IMR-90 (cell line): ENCODE measurements at regions not wholly inside any gene's neighbourhood (a gene's known extent, or its start where the extent isn't known, plus 50 kb on each side); places are given as distances from the start of the nearest gene placed in this dataset.

Experiments used
- CHD1 ChIP-seq: IDR thresholded peaks from 2 replicates; pipeline ENCODE4 v1.6.1; 2012; ENCODE audit warnings: low read depth, low read length, improper control_type of control experiment
- FOS ChIP-seq: fragments of 150-350 bp; IDR thresholded peaks from 2 replicates; pipeline ENCODE4 v1.6.1; 2016; ENCODE audit warnings: low read depth, low read length
- MXI1 ChIP-seq: IDR thresholded peaks from 2 replicates; pipeline ENCODE4 v1.6.1; 2012; ENCODE audit warnings: low read depth, mild to moderate bottlenecking, low read length, moderate library complexity, borderline replicate concordance
- NFE2L2 ChIP-seq: fragments of 150-350 bp; IDR thresholded peaks from 2 replicates; pipeline ENCODE4 v1.6.1; 2016; ENCODE audit warnings: low read depth, mild to moderate bottlenecking, low read length
- POLR2A ChIP-seq: IDR thresholded peaks from 2 replicates; pipeline ENCODE4 v1.6.1; 2012; ENCODE audit warnings: mild to moderate bottlenecking, low read depth, low read length
- RAD21 ChIP-seq: IDR thresholded peaks from 2 replicates; pipeline ENCODE4 v1.6.1; 2012; ENCODE audit warnings: low read length, improper control_type of control experiment
- RFX5 ChIP-seq: IDR thresholded peaks from 2 replicates; pipeline ENCODE4 v1.8.0; 2012; ENCODE audit warnings: low read depth, mild to moderate bottlenecking, low read length, moderate library complexity
- TF ChIP-seq, protein P1 (sequence below): conservative IDR thresholded peaks from 2 replicates; pipeline ENCODE4 v1.5.1; 2012; ENCODE audit warnings: mild to moderate bottlenecking, low read depth, low read length, improper control_type of control experiment
- TF ChIP-seq, protein P2 (sequence below): fragments of 150-350 bp; IDR thresholded peaks from 2 replicates; pipeline ENCODE4 v1.6.1; 2016; ENCODE audit warnings: low read depth, mild to moderate bottlenecking, low read length, moderate library complexity, borderline replicate concordance

DNA sequence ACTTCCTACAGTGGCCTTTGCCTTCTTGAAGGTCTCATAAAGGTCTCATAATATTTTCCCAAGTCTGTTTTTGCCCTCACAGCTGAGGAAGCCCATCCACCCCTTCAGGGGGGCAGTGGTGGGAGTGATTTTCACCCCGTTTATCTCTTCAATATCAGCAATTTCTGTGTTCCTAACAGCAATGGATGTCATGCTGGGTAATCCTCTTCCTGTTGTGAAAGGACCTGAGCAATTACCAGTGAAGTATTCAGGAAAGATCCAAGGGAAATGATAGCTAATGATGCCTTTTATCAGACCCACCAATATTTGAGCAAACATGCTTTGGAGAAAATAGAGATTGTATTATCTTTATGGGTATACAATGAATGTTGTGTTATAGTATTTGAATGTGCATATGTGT, 226.9 kb downstream of the INSC start:
- TF ChIP-seq, protein P1, sequence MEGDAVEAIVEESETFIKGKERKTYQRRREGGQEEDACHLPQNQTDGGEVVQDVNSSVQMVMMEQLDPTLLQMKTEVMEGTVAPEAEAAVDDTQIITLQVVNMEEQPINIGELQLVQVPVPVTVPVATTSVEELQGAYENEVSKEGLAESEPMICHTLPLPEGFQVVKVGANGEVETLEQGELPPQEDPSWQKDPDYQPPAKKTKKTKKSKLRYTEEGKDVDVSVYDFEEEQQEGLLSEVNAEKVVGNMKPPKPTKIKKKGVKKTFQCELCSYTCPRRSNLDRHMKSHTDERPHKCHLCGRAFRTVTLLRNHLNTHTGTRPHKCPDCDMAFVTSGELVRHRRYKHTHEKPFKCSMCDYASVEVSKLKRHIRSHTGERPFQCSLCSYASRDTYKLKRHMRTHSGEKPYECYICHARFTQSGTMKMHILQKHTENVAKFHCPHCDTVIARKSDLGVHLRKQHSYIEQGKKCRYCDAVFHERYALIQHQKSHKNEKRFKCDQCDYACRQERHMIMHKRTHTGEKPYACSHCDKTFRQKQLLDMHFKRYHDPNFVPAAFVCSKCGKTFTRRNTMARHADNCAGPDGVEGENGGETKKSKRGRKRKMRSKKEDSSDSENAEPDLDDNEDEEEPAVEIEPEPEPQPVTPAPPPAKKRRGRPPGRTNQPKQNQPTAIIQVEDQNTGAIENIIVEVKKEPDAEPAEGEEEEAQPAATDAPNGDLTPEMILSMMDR, result no peak
- TF ChIP-seq POLR2A, result no peak
- no peak for TF ChIP-seq NFE2L2
- TF ChIP-seq CHD1, result no peak
- no peak for TF ChIP-seq RFX5
- TF ChIP-seq FOS, result no peak
- no peak for TF ChIP-seq MXI1
- TF ChIP-seq RAD21, result no peak
- TF ChIP-seq, protein P2, sequence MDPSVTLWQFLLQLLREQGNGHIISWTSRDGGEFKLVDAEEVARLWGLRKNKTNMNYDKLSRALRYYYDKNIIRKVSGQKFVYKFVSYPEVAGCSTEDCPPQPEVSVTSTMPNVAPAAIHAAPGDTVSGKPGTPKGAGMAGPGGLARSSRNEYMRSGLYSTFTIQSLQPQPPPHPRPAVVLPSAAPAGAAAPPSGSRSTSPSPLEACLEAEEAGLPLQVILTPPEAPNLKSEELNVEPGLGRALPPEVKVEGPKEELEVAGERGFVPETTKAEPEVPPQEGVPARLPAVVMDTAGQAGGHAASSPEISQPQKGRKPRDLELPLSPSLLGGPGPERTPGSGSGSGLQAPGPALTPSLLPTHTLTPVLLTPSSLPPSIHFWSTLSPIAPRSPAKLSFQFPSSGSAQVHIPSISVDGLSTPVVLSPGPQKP, result no peak
